GM18507 (cell line): ENCODE measurements at regions not wholly inside any gene's neighbourhood (a gene's known extent, or its start where the extent isn't known, plus 50 kb on each side); places are given as distances from the start of the nearest gene placed in this dataset.
A peak's percentile ranks its signal among the peaks of the same experiment; 100 is the strongest.

ENCODE experiments used
- DNase-seq: peaks from one replicate; pipeline ENCODE4 v3.0.0; 2011; ENCODE audit warnings: low read depth; ENCODE audit not compliant: insufficient read length; ENCODE audit errors: extremely low spot score
- FAIRE-seq: peaks from 2 replicates; lab custom pipeline; 2011; peaks lifted over from hg19 to GRCh38; lab: Jason Lieb, UNC

DNA sequence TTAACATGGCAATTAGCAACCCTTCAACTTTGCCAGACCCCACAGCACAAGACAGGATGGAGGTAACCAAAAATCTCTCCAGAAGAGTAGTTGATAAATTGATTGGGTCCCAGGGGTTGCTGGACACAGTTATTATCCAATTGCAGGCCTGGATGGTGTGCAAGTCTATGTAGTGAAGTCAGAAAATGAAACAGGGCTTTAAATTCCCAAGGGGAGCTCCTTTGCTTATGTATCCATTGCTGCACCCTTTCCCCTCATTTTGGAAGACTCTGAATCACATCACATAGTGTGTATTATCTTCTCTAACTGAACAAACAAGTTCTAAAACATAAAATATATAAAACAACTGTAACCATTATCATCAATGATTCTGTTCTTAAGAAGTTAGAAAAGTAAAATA lies 550.2 kb downstream of the LMO4 start:
- DNase-seq (no peak), FAIRE-seq (no peak)

DNA sequence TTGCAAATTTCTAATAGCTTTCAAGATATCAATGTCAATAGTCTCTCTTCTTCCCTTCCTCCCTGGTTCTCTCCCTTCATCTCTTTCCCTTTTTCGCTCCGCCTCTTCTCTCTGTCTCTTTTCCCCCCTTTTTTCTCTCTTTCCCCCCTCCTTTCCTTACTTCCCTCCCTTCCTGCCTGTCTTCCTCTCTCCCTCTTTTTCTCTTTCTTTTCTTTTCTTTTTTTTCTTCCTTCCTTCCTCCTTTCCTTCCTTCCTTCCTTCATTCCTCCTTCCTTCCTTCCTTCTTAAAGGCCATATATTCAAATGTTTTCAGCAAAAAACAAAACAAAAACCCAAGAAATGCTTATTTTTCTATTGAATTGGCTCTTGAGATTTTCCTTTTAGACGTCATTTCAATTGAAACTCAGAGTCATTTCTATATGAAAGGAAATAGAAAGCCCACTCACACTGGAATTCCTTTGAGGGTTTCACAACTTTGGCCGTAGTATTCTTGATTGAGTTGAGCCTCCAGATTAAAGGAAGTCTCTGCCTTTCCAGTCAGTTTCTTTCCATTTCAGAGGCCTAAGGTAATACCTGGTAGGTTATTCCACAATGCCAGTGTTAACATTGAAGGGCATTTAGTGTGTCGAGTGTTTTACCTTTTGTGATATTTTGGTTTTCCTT lies 551.5 kb downstream of the LMO4 start:
- no peak for FAIRE-seq

DNA sequence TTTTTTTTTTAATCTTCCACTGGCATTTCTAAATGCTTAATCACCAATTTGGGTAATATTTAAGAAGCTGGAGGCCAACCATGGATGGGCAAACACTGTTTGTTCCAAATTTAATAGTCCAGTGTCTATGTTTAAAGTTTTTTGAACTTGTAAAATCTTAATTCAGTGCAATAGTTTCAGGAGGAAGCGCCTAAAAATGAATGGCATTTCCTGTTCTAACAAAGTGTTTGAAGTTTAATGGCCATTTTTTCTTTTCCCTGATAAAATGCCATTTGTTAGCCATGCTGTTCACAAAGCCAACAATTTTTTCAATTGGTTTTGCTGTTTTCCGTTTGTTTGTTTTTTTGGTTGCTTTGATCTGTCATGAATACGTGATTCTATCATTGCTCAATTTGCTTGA lies 552.1 kb downstream of the LMO4 start:
- FAIRE-seq: no peak
- no peak for DNase-seq

More for the DNA sequence above, 551.5 kb downstream of the LMO4 start:
- no peak for DNase-seq

DNA sequence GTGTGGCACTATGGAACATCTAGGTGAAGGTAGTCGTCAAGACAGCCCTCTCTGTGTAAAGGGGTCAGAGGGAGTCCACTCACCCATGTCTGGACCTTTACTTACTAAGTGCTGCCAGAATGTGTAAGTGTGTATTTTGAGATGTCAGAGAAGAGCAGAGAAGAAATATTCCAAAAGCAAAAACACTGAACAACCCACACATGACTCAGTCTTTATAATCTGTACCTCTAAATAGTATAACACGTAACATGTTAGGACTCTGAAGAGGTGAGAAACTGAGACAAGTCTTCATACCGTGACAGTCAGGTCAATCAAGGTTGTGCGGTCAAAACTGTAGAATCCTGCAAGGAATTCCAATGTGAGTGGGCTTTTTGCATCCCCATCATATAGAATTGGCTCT lies 555.2 kb downstream of the LMO4 start:
- no peak for DNase-seq
- FAIRE-seq: no peak

DNA sequence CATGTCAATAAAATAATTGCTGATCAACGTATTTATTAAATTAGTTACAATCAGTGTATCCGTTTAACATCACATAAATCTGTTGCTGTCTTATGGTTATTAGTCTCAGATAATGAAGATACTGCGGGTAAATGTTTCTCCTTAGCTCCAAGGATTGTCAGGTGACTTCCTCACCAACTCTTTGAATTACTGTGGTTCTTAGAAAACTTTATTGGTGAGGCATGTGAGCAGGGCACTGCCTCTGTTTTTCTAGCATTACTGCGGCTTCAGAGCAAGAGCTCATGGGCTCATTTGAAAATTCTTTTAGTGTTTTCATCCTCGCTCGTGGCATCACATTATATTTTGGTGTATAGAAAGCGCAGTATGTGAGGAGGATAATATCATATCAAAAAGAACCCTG lies 555.9 kb downstream of the LMO4 start:
- DNase-seq: no peak
- FAIRE-seq: no peak

DNA sequence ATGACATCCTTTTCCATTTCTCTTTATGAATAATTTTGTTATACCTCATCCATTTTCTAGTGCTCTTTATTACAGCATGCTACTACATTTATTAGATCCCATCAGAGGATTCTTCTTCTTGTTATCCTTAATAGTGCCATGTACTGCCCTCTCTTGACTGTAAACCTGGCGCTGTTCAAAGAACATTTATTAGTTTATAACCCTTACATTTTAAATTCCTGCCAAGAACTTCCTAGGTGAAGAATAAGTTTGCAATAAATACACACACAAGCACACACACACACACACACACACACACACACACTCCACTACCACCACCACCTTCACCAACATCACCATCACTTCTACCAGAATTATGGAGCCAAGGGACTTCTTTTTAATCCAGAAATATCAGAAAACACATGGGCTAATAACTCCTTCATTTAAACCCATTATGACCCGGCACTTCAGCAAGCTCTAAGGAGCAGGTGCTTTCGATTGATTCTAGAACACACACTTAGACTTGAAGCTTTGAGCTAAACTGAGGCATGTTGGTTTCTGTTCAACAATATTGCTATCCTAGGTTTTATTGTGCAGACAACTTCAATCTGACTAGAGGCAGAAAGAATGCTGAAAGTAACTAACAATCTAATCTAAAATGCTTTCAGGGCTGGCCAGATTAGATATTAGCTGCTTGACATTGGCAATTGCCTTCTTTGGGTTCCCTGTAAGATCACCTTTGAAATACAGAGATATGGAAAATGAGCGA lies 556.8 kb downstream of the LMO4 start:
- DNase-seq (no peak), FAIRE-seq (no peak)

DNA sequence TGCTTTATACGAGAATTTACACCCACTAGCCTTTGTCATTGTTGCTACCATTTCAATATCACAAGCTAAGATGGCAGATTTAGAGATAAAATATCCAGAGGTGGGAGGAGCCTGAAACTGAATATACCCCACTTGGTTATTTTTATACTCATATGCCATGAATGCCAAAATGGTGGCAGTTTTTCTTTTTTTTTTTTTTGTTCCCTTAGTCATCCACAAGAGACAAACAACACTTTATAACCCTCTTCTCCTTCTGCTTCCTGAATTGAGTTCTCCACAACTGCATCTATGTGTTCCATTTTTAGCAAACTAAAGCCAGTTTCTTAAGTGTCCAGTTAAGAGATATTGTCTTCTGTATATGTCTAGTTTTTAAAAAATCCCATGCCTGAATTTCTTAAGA lies 558.4 kb downstream of the LMO4 start:
- DNase-seq (no peak), FAIRE-seq (no peak)

DNA sequence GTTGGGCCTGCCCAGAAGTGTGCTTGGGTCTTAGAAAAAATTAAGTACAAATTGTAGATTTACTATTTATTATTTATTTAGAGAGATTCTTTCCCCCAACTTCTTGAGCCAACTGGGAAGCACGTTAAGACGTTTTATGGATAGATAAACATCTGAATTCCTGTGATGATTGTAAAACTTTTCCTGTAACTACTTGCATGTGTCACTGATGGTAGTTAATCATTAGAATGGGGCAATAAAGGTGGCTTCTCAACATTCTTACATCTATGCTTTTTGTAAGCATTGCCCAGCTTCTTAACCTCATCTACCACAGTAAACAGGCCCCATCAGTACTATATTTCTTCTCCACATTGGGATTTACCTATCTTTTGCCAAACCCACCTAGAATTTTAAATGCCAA lies 559.8 kb downstream of the LMO4 start:
- no peak for DNase-seq
- FAIRE-seq: no peak

DNA sequence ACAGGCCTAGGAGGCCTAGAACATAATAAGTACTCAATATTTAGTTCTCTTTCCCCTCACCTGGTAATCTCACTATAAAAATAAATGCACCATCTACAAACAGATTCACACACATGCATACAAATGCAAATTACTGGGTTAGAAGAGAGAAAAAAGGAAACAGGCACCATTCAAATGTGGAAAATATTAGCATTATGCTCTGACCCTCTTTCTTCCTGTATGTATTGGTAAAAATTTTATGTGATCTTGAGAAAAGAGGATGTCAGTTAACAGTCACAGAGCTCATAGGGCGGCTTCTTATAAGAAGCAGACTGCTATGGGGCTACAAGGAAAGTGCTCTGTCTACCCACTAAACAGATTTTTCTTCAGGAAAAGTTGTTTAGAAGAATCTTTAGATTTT lies 565.4 kb downstream of the LMO4 start:
- FAIRE-seq: no peak

DNA sequence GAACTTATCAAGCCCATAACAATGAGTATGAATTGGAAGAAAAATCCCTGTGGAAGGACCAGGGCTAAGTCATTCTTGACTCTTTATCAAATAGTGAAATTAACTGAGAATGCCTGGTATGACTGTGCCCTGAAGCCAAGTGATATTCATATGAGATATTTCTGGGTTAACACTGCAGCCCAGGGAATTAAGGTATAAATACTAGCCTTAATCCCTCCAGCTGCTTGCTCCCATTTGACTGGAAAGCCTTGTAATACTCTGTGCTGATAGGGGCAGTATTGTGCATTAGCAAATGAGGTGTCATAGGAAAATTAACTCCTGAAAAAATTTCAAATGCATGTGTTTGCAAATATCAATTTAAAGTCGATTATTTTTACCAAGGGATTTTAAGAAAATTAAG lies 568.8 kb downstream of the LMO4 start:
- no peak for FAIRE-seq
- DNase-seq: no peak

More for the DNA sequence above, 565.4 kb downstream of the LMO4 start:
- no peak for DNase-seq

DNA sequence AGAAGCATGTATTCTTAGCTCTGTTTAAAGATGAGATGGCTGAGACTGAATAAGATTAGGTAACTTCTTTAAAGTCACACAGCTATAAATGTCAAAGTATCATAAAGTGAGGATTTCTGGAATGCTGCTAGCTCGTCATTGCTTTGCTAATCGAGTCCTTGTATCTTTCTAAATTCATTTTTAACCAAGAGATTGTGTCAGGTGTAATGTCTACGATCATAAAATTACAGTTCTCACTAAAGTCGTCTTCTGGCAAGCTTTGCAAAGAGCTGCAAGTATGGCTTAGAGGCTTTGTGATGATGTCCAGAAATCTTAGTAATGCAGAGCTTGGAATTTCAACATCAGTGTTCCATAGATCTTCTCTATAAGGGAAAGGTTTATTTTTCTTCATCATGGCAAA lies 569.8 kb downstream of the LMO4 start:
- DNase-seq: no peak
- no peak for FAIRE-seq

DNA sequence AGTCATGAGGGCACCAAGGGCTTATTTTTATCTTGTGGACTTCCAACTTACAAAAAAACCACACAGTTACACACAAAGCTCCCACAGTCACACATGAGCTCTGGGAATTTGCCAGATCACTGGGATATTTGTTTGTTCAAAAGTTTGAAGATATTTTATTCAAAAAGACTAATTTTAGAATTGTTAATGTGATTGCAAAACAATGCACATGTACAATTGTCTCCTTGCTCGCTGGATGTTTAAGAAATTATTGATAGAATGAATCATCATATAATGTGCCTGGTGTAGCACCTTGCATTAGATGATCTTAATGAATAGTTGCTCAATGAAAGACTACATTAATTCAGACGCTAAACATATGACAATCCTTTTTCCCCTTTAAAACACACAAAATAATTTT lies 570.3 kb downstream of the LMO4 start:
- FAIRE-seq (no peak), DNase-seq (no peak)

DNA sequence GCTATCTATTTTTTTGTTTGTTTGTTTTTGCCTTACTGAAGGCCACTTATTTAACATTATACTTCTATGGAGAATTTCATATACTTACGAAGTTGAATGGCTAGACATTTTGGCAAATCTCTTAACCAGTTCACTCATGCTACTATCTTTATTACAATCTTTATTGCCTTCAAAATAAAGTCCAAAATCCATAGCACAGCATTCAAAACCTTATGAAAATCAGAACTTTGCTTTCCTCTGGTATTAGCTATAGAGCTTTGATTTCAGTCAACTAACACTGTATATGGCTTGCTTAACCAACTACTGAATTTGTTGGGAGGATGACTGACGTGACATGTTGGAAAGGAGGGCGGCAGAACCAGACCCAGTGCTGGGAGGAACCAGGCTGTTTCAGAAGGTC lies 571.1 kb downstream of the LMO4 start:
- DNase-seq: no peak

DNA sequence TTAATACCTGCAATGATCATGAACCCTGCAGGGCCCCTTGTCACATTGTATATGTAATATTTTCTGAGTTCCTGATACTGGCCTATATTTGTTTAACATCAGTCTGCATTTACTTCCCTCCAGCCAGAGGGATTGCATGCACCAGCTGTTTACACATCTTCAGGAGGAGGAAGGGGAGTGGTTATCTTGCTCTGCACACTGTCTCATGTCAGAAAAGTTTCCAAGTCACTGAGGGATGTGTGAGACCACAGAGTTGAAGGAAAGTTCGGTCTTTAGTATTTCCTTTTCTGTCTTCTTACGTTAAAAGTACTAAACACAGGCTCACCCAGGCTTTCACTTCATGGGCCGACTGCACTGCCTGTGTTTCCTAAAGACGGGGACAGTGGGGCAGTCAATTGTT lies 574.1 kb downstream of the LMO4 start:
- no peak for DNase-seq
- peak; percentile 49 for FAIRE-seq

More for the DNA sequence above, 571.1 kb downstream of the LMO4 start:
- no peak for FAIRE-seq

DNA sequence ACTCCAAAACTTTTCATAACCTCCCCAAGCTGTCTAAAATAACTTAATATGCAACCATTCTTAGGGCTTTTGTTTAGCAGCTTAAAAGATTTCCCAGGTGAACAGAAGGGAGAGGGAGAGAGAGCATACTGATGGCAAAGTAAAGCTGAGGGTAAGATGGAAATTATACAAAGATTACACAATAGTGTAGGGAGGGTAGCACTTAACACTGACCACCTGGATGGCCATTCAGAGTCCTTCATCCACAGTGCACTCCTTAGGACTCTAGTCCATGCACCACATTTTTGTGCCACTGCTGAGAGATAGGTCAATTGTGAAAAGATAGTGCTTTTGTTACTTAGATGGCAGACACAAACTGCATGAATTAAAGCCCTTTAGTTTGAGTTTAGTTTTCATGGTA lies 574.6 kb downstream of the LMO4 start:
- DNase-seq (no peak), FAIRE-seq (no peak)

DNA sequence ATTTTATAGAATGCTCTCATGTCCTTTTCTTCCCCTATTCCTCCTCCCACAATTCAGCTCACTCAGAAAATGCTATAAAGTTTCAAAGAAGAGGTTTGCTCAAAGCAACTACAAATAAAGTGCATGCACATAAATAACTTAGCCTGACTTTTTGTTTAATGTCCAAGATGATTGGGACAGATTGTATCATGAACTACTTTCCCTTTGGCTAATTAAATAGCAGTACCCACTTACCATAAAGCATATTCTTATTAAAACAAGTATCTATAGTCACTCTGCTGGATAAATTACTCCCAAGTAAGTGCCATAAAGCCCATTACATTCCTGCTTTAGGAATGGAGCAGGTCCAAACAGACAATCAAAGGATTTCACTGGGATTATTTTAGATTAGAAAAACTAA lies 576.0 kb downstream of the LMO4 start:
- FAIRE-seq: no peak
- no peak for DNase-seq

DNA sequence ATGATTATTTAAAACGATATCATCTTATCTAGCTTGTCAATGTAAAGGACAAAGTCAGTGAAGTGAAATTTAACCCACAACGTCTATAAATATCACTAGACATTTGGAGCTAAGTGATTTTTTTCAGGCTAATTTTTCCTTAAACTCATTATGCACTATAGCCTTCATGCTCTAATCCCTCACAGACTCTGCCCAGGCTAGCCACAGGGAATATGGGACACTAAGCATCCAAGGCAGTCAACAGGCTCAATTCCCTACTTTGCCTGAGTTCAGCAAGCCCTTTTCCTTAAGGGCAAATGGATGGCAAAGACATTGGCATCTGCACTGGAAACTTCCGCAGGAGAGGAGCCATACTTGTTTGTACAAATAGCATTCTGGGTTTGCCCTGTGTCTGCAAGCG lies 577.0 kb downstream of the LMO4 start:
- FAIRE-seq (no peak), DNase-seq (no peak)

DNA sequence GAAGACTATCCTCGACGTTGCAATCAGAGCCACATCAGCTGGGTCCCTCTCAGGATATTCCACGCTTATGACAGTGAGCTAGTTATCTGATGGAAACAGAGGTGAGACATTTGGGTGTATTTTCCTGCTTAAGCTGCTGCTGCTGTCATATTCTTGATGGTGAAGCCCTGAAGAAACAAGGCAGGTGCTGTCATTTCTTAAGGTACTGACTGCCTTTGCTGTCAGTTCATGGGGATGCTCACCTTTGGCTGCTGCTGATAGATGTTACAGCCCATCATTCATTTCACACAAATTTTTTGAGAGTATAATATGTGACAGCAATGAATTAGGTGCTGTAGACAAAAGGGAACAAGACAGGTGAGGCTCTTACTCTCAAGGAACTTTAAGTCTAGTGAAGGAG lies 577.4 kb downstream of the LMO4 start:
- DNase-seq: no peak
- no peak for FAIRE-seq

DNA sequence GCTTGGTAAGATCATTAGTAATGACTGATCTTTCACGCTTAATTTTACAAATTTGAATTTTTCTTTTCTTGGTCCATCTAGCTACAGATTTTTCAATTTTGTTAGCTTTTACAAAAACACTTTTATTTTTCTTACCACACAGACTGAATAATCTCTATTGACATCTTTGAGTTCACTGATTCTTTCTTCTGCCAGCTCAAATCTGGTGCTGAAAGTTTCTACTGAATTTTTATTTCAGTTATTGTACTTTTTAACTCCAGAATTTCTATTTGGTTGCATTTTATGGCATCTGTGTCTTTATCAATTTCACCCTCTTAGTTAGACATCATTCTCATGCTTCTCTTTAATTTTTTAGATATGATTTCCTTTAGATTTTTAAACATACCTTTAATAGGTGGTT lies 584.7 kb downstream of the LMO4 start:
- no peak for FAIRE-seq
- DNase-seq: no peak

DNA sequence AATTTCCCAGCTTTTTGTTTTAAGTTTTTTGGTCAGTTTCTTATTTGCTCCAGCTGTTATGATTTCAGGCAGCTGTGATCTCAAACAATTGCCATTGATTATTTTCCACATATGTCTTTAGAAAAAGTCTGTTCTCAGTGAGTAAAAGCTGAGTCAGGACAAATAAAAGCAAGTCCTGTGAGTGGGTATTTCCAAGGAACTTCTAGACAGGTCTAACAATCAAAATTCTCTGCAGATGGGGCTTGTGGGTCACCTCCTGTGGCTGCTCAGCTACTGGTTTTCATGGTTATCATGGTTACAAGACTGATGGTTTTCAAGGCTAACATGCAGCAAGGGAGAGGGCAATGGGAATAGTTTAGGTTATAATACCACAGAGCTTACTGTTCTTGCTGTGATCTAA lies 585.7 kb downstream of the LMO4 start:
- no peak for FAIRE-seq
- DNase-seq: no peak

DNA sequence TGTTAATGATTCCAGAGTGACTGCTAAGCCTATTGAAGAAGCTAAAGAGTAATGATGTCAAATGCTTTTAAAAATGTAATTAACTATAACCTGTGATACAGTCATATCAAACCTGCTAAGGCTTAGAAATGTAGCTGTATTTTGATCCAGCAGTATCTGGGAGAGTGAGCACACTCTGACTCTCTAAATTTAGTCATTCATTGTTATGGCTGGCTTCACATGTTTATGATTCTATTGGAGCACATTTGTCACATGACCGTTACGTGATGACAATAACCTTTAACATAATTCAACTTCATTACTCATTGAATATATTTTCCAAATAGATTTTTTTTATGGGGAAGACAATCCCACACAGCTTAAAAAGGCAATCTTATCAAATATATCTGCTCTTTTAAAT lies 587.1 kb downstream of the LMO4 start:
- FAIRE-seq: no peak

More for the DNA sequence above, 587.1 kb downstream of the LMO4 start:
- no peak for DNase-seq
